CD14-positive monocyte (primary cell): ENCODE measurements at regions not wholly inside any gene's neighbourhood (a gene's known extent, or its start where the extent isn't known, plus 50 kb on each side); places are given as distances from the start of the nearest gene placed in this dataset.

Source experiments
- DNase-seq, 3 donors: peaks; one replicate each; pipeline ENCODE4 v3.0.0-alpha.2; 2011 to 2022
- H2AFZ ChIP-seq: 2 replicates; pipeline ENCODE4 v1.6.0; 2012; ENCODE audit warnings: mild to moderate bottlenecking, low read depth, low read length, inconsistent platforms; ENCODE audit not compliant: insufficient read depth, poor library complexity, severe bottlenecking
- H3K27ac ChIP-seq, 2 donors: 1 replicate in 1 of 2; 2 replicates in 1 of 2; pipeline ENCODE4 v1.5.1; 2012 to 2013; ENCODE audit warnings: low read length in 2 of 2, control low read depth in 1 of 2, inconsistent platforms in 1 of 2, low read depth in 1 of 2, mild to moderate bottlenecking in 1 of 2
- H3K27me3 ChIP-seq, 2 donors: one replicate each; pipeline versions ENCODE4 v1.6.0 to v1.6.1; 2011 to 2013; ENCODE audit warnings: low read length in 2 of 2; ENCODE audit not compliant: control insufficient read depth in 2 of 2, insufficient read depth in 2 of 2
- H3K36me3 ChIP-seq, 2 donors: replicated peaks in 1 of 2; 1 replicate in 1 of 2; 2 replicates in 1 of 2; pipeline versions ENCODE4 v1.5.1 to v1.6.1; 2012 to 2013; ENCODE audit warnings: low read length in 2 of 2, control low read depth in 1 of 2, inconsistent platforms in 1 of 2, mild to moderate bottlenecking in 1 of 2; ENCODE audit not compliant: insufficient read depth in 2 of 2, control insufficient read depth in 1 of 2
- H3K4me1 ChIP-seq, 2 donors: 1 replicate in 1 of 2; 2 replicates in 1 of 2; pipeline versions ENCODE4 v1.5.1 to v1.6.1; 2012 to 2013; ENCODE audit warnings: low read length in 2 of 2, control low read depth in 1 of 2, inconsistent platforms in 1 of 2, mild to moderate bottlenecking in 1 of 2, moderate library complexity in 1 of 2; ENCODE audit not compliant: insufficient read depth in 2 of 2, control insufficient read depth in 1 of 2
- H3K4me2 ChIP-seq: replicated peaks from 2 replicates; pipeline ENCODE3; 2012; ENCODE audit warnings: low read length, moderate library complexity, mild to moderate bottlenecking; ENCODE audit not compliant: poor library complexity, severe bottlenecking; ENCODE audit errors: extremely low read depth
- H3K4me3 ChIP-seq, 3 experiments: fragments of 200-600 bp in 1 of 3; sonication (generic) in 1 of 3; replicated peaks in 1 of 3; 1 replicate in 2 of 3; 2 replicates in 1 of 3; pipeline ENCODE4 v1.5.1; 2011 to 2013; ENCODE audit warnings: low read length in 3 of 3, mild to moderate bottlenecking in 3 of 3, control low read depth in 2 of 3, low read depth in 2 of 3, inconsistent platforms in 1 of 3, moderate library complexity in 1 of 3
- H3K79me2 ChIP-seq: 2 replicates; pipeline ENCODE4 v1.6.0; 2012; ENCODE audit warnings: mild to moderate bottlenecking, control low read depth, inconsistent platforms, low read length, moderate library complexity; ENCODE audit not compliant: insufficient read depth
- H3K9ac ChIP-seq: 2 replicates; pipeline ENCODE4 v1.6.0; 2017; ENCODE audit warnings: low read length, mild to moderate bottlenecking; ENCODE audit not compliant: insufficient read depth, poor library complexity, severe bottlenecking
- H3K9me3 ChIP-seq, 2 donors: replicated peaks in 1 of 2; 1 replicate in 1 of 2; 2 replicates in 1 of 2; pipeline versions ENCODE4 v1.5.1 to v1.6.1; 2012 to 2013; ENCODE audit warnings: low read length in 2 of 2, control low read depth in 1 of 2; ENCODE audit not compliant: control insufficient read depth in 1 of 2, insufficient read depth in 1 of 2
- H4K20me1 ChIP-seq: 2 replicates; pipeline ENCODE4 v1.6.0; 2012; ENCODE audit warnings: mild to moderate bottlenecking, low read length, control low read depth, moderate library complexity; ENCODE audit not compliant: insufficient read depth
- H3K27ac Mint-ChIP-seq, 7 donors: one replicate each; pipeline ENCODE4 v1.8.0; 2020; ENCODE audit warnings: mild to moderate bottlenecking in 7 of 7, mixed read lengths in 7 of 7, moderate library complexity in 6 of 7, inconsistent platforms in 2 of 7
- H3K27me3 Mint-ChIP-seq, 3 donors: one replicate each; pipeline ENCODE4 v1.8.0; 2021 to 2022; ENCODE audit warnings: low read depth in 3 of 3, mild to moderate bottlenecking in 3 of 3, mixed read lengths in 3 of 3, moderate library complexity in 3 of 3, inconsistent platforms in 1 of 3
- H3K36me3 Mint-ChIP-seq, 2 donors: one replicate each; pipeline ENCODE4 v1.8.0; 2020; ENCODE audit warnings: mixed read lengths in 2 of 2, inconsistent platforms in 1 of 2, mild to moderate bottlenecking in 1 of 2
- H3K4me1 Mint-ChIP-seq: one replicate; pipeline ENCODE4 v1.8.0; 2020; ENCODE audit warnings: mild to moderate bottlenecking, mixed read lengths
- H3K4me3 Mint-ChIP-seq, 2 donors: one replicate each; pipeline ENCODE4 v1.8.0; 2020; ENCODE audit warnings: mild to moderate bottlenecking in 2 of 2, mixed read lengths in 2 of 2, moderate library complexity in 1 of 2
- H3K9me3 Mint-ChIP-seq, 7 donors: one replicate each; pipeline ENCODE4 v1.8.0; 2020 to 2022; ENCODE audit warnings: mixed read lengths in 7 of 7, mild to moderate bottlenecking in 6 of 7, moderate library complexity in 6 of 7, inconsistent platforms in 2 of 7
- WGBS: methylation state at CpG from one replicate; pipeline ENCODE4 v1.1.5; 2013; ENCODE audit warnings: missing lambda C conversion rate; ENCODE audit not compliant: insufficient coverage; 5-methylcytosine and 5-hydroxymethylcytosine counted together
- intact Hi-C, 2 donors: fragments of 100-400 bp; cut with micrococcal nuclease; formaldehyde crosslinking; loops; one replicate each; pipeline versions ENCODE4 v1.15.0 to v1.15.1; 2023
- TF ChIP-seq, protein P1 (sequence below): fragments of 200-600 bp; IDR thresholded peaks from one replicate; pipeline ENCODE4 v1.8.0; 2022; ENCODE audit warnings: antibody characterized with exemption, mild to moderate bottlenecking

DNA sequence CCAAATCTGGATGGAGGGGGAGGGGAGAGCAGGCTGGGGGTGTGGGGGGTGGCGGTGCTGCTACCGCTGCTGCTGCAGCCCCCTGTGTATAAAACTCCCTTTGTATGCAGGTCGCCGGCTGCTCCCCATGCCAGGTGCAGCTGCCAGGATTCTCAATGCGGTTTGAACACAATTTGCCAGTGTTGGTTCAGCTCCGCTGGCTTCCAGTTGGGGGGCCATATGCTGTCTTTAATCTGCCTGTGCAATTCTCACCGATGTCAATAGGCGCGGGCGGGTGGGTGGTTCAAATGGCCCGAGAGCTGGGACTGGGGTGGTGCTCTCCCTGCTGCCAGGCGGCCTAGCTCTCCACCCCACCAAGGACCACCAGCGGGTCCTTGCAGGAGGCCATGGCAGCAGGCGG, 257.6 kb downstream of the BCOR start:
- Mint-ChIP-seq H3K36me3 (no peaks in the 10 kb centered on the region), H3K4me3 (no peak overlapping the region), H3K27ac (no peak overlapping the region), H3K27me3 (peaks cover 0 to 16% (median 1%) of the 10 kb centered on the region in 3 donors), H3K9me3 (no peaks in the 10 kb centered on the region), H3K4me1 (peaks cover 1% of the 10 kb centered on the region)
- TF ChIP-seq, protein P1, sequence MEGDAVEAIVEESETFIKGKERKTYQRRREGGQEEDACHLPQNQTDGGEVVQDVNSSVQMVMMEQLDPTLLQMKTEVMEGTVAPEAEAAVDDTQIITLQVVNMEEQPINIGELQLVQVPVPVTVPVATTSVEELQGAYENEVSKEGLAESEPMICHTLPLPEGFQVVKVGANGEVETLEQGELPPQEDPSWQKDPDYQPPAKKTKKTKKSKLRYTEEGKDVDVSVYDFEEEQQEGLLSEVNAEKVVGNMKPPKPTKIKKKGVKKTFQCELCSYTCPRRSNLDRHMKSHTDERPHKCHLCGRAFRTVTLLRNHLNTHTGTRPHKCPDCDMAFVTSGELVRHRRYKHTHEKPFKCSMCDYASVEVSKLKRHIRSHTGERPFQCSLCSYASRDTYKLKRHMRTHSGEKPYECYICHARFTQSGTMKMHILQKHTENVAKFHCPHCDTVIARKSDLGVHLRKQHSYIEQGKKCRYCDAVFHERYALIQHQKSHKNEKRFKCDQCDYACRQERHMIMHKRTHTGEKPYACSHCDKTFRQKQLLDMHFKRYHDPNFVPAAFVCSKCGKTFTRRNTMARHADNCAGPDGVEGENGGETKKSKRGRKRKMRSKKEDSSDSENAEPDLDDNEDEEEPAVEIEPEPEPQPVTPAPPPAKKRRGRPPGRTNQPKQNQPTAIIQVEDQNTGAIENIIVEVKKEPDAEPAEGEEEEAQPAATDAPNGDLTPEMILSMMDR = no peak
- Histone ChIP-seq H3K9me3 (no peaks in the 10 kb centered on the region), H3K27ac (no peak overlapping the region), H3K4me3 (no peak overlapping the region), H3K9ac (no peak overlapping the region), H3K4me1 (no peaks in the 10 kb centered on the region), H2AFZ (no peak overlapping the region), H3K27me3 (no peaks in the 10 kb centered on the region), H3K36me3 (no peaks in the 10 kb centered on the region), H4K20me1 (no peaks in the 10 kb centered on the region), H3K79me2 (no peaks in the 10 kb centered on the region), H3K4me2 (no peak overlapping the region)
- intact Hi-C loops = no loop called here
- no peak for DNase-seq
- WGBS = 97% methylated on average over 6 of the region's 14 CpGs

DNA sequence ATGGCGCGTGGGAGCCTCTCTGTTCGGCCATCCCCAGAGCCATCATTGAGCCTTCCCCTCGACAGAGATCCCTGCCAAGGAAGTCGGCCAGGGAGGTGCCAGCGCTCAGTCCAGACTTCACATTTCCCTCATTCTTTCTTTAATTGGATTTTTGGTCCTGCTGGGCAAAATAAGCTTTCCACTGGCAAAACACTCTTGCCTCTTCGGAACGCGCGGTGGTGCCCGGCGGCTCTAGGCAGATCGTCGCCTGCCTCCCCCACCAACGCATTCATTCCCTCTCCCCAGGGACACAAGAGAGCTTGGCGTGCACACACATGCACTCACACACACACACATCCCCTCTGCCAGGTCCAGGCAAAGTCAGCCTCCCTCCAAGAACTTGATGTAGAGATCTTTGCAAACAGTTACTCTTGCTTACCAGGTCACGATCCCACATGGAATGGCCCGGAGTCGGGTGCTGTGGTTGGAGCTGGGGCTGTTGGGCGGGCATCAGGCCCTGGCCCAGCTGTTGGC, 257.1 kb downstream of the BCOR start:
- Histone ChIP-seq H3K4me2 (no peak overlapping the region), H3K27me3 (no peaks in the 10 kb centered on the region), H3K79me2 (no peaks in the 10 kb centered on the region), H3K9me3 (no peaks in the 10 kb centered on the region), H3K4me1 (no peaks in the 10 kb centered on the region), H2AFZ (no peak overlapping the region), H4K20me1 (no peaks in the 10 kb centered on the region), H3K9ac (no peak overlapping the region), H3K27ac (no peak overlapping the region), H3K36me3 (no peaks in the 10 kb centered on the region), H3K4me3 (no peak overlapping the region)
- no peak for DNase-seq
- TF ChIP-seq, protein P1 = no peak
- Mint-ChIP-seq H3K27ac (no peak overlapping the region), H3K9me3 (no peaks in the 10 kb centered on the region), H3K27me3 (peaks cover 0 to 13% (median 1%) of the 10 kb centered on the region in 3 donors), H3K4me3 (no peak overlapping the region), H3K36me3 (no peaks in the 10 kb centered on the region), H3K4me1 (peaks cover 1% of the 10 kb centered on the region)
- intact Hi-C loops = no loop called here
- WGBS = 95% methylated on average over 10 of the region's 20 CpGs
